ENCODE measurements at regions not wholly inside any gene's neighbourhood (a gene's known extent, or its start where the extent isn't known, plus 50 kb on each side); places are given as distances from the start of the nearest gene placed in this dataset.

- TF ChIP-seq, protein P1, sequence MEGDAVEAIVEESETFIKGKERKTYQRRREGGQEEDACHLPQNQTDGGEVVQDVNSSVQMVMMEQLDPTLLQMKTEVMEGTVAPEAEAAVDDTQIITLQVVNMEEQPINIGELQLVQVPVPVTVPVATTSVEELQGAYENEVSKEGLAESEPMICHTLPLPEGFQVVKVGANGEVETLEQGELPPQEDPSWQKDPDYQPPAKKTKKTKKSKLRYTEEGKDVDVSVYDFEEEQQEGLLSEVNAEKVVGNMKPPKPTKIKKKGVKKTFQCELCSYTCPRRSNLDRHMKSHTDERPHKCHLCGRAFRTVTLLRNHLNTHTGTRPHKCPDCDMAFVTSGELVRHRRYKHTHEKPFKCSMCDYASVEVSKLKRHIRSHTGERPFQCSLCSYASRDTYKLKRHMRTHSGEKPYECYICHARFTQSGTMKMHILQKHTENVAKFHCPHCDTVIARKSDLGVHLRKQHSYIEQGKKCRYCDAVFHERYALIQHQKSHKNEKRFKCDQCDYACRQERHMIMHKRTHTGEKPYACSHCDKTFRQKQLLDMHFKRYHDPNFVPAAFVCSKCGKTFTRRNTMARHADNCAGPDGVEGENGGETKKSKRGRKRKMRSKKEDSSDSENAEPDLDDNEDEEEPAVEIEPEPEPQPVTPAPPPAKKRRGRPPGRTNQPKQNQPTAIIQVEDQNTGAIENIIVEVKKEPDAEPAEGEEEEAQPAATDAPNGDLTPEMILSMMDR (IDR thresholded peaks at IDR 0.05): no peak
- no peak for TF ChIP-seq POLR2A (IDR thresholded peaks at IDR 0.05)
- TF ChIP-seq POLR2AphosphoS5 (IDR thresholded peaks at IDR 0.05): no peak
These were observed 886.4 kb upstream of the LRRN3 start for GRCh38 chr7:110204527-110204926.
